WERI-Rb-1 (cell line): ENCODE measurements at regions not wholly inside any gene's neighbourhood (a gene's known extent, or its start where the extent isn't known, plus 50 kb on each side); places are given as distances from the start of the nearest gene placed in this dataset.
"Not testable (repeated sequence)": the region's sequence is repeated elsewhere in the genome, so short reads cannot be mapped to it uniquely, and the experiment has no call there.

ENCODE experiments used
- DNase-seq: peaks from one replicate; pipeline ENCODE4 v3.0.0-alpha.2; 2020
- H3K27ac ChIP-seq: fragments of 250-450 bp; sonication (Bioruptor Pico); 2 replicates; pipeline ENCODE4 v1.5.1; 2020; ENCODE audit warnings: mild to moderate bottlenecking, moderate library complexity
- H3K27me3 ChIP-seq: fragments of 250-450 bp; sonication (Bioruptor Pico); 2 replicates; pipeline ENCODE4 v1.5.1; 2021; ENCODE audit warnings: mild to moderate bottlenecking, low read depth, moderate library complexity; ENCODE audit not compliant: insufficient read depth, severe bottlenecking
- H3K36me3 ChIP-seq: fragments of 250-450 bp; sonication (Bioruptor Pico); 2 replicates; pipeline ENCODE4 v1.5.1; 2020; ENCODE audit warnings: mild to moderate bottlenecking, moderate library complexity
- H3K4me3 ChIP-seq: 2 replicates; pipeline ENCODE4 v1.5.1; 2011; ENCODE audit warnings: low read depth, mild to moderate bottlenecking, control low read depth, low read length
- H3K9me3 ChIP-seq: fragments of 250-450 bp; sonication (Bioruptor Pico); 2 replicates; pipeline ENCODE4 v1.5.1; 2021; ENCODE audit warnings: mild to moderate bottlenecking, moderate library complexity; ENCODE audit not compliant: severe bottlenecking
- TF ChIP-seq, protein P1 (sequence below): IDR thresholded peaks from 2 replicates; pipeline ENCODE4 v1.5.1; 2011; ENCODE audit warnings: low read depth, mild to moderate bottlenecking, control low read depth, inconsistent platforms, low read length

DNA sequence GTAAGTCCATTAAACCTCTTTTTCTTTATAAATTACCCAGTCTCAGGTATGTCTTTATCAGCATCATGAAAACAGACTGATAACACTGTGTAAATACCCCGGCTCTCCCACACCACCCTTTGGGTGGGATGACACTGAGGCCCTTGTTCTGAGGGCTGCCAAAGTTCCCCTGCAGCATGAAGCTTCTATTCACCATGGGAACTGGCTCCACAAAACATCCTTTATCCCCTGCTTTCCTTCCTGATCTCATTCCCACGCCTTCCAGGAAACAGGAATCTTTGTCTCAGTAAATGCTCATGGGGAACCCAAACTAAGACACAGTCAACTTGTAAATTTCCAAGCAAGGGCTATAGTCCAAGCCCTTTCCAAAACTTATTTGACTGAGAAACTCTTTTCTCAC is 88.4 kb downstream of the ABCC12 start:
- no peaks in the 10 kb centered on the region for H3K36me3 ChIP-seq
- H3K27ac ChIP-seq = no peak overlapping the region
- H3K27me3 ChIP-seq = no peaks in the 10 kb centered on the region
- TF ChIP-seq, protein P1, sequence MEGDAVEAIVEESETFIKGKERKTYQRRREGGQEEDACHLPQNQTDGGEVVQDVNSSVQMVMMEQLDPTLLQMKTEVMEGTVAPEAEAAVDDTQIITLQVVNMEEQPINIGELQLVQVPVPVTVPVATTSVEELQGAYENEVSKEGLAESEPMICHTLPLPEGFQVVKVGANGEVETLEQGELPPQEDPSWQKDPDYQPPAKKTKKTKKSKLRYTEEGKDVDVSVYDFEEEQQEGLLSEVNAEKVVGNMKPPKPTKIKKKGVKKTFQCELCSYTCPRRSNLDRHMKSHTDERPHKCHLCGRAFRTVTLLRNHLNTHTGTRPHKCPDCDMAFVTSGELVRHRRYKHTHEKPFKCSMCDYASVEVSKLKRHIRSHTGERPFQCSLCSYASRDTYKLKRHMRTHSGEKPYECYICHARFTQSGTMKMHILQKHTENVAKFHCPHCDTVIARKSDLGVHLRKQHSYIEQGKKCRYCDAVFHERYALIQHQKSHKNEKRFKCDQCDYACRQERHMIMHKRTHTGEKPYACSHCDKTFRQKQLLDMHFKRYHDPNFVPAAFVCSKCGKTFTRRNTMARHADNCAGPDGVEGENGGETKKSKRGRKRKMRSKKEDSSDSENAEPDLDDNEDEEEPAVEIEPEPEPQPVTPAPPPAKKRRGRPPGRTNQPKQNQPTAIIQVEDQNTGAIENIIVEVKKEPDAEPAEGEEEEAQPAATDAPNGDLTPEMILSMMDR = no peak
- no peaks in the 10 kb centered on the region for H3K9me3 ChIP-seq
- DNase-seq = no peak
- H3K4me3 ChIP-seq = no peak overlapping the region

DNA sequence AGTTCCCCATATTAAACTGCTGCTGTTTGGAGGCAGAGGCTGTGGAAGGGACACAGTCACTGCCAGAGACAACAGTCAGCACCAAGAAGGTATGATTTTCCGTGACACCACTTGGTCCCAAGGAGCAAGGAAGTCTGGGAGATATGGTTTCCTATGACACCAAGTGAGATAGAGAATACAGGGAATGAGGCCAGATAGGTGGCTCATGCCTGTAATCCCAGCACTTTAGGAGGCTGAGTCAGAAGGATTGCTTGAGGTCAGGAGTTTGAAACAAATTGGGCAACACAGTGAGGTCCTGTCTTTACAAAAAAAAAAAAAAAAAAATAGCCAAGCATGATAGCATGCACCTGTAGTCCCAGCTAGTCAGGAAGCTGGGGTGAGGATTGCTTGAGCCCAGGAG is 90.8 kb downstream of the ABCC12 start:
- Histone ChIP-seq H3K36me3 (no peaks in the 10 kb centered on the region), H3K27ac (no peak overlapping the region), H3K27me3 (no peaks in the 10 kb centered on the region), H3K9me3 (no peaks in the 10 kb centered on the region), H3K4me3 (no peak overlapping the region)
- TF ChIP-seq, protein P1 = no peak
- DNase-seq = no peak

GRCh38 chr16:48062681-48063080 is 93.1 kb downstream of the ABCC12 start:
- DNase-seq = no peak
- Histone ChIP-seq H3K36me3 (no peaks in the 10 kb centered on the region), H3K9me3 (peaks cover 4% of the 10 kb centered on the region), H3K27ac (no peak overlapping the region), H3K27me3 (no peaks in the 10 kb centered on the region), H3K4me3 (no peak overlapping the region)
- TF ChIP-seq, protein P1 = no peak

- no peak overlapping the region for H3K4me3 ChIP-seq
- TF ChIP-seq, protein P1 = no peak
- H3K27ac ChIP-seq = no peak overlapping the region
- no peak for DNase-seq
- peaks cover 4% of the 10 kb centered on the region for H3K9me3 ChIP-seq
- H3K27me3 ChIP-seq = no peaks in the 10 kb centered on the region
- H3K36me3 ChIP-seq = no peaks in the 10 kb centered on the region
Observed at GRCh38 chr16:48059936-48060335, 95.9 kb downstream of the ABCC12 start.

- not testable (repeated sequence) for H3K9me3 ChIP-seq, H3K36me3 ChIP-seq, H3K4me3 ChIP-seq, H3K27me3 ChIP-seq, H3K27ac ChIP-seq, DNase-seq
Observed at GRCh38 chr16:48059190-48059589, 96.6 kb downstream of the ABCC12 start.

- Histone ChIP-seq H3K9me3 (peaks cover 4% of the 10 kb centered on the region), H3K27me3 (no peaks in the 10 kb centered on the region), H3K4me3 (no peak overlapping the region), H3K27ac (no peak overlapping the region), H3K36me3 (no peaks in the 10 kb centered on the region)
- no peak for DNase-seq
- TF ChIP-seq, protein P1 = no peak
Observed at GRCh38 chr16:48057048-48057447, 98.7 kb downstream of the ABCC12 start.
